ENCODE measurements at regions not wholly inside any gene's neighbourhood (a gene's known extent, or its start where the extent isn't known, plus 50 kb on each side); places are given as distances from the start of the nearest gene placed in this dataset.

- TF ChIP-seq, protein P1, sequence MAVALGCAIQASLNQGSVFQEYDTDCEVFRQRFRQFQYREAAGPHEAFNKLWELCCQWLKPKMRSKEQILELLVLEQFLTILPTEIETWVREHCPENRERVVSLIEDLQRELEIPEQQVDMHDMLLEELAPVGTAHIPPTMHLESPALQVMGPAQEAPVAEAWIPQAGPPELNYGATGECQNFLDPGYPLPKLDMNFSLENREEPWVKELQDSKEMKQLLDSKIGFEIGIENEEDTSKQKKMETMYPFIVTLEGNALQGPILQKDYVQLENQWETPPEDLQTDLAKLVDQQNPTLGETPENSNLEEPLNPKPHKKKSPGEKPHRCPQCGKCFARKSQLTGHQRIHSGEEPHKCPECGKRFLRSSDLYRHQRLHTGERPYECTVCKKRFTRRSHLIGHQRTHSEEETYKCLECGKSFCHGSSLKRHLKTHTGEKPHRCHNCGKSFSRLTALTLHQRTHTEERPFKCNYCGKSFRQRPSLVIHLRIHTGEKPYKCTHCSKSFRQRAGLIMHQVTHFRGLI (tag by site-specific recombination; IDR thresholded peaks at IDR 0.05) = no peak
- no peak for TF ChIP-seq HOXC10 (CRISPR knock-in tag; IDR thresholded peaks at IDR 0.05)
- TF ChIP-seq ZBTB26 (tag by site-specific recombination; optimal IDR thresholded peaks at IDR 0.05) = no peak
- TF ChIP-seq, protein P2, sequence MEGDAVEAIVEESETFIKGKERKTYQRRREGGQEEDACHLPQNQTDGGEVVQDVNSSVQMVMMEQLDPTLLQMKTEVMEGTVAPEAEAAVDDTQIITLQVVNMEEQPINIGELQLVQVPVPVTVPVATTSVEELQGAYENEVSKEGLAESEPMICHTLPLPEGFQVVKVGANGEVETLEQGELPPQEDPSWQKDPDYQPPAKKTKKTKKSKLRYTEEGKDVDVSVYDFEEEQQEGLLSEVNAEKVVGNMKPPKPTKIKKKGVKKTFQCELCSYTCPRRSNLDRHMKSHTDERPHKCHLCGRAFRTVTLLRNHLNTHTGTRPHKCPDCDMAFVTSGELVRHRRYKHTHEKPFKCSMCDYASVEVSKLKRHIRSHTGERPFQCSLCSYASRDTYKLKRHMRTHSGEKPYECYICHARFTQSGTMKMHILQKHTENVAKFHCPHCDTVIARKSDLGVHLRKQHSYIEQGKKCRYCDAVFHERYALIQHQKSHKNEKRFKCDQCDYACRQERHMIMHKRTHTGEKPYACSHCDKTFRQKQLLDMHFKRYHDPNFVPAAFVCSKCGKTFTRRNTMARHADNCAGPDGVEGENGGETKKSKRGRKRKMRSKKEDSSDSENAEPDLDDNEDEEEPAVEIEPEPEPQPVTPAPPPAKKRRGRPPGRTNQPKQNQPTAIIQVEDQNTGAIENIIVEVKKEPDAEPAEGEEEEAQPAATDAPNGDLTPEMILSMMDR (tag by site-specific recombination; IDR thresholded peaks at IDR 0.05) = no peak
- TF ChIP-seq RBAK (tag by site-specific recombination; IDR thresholded peaks at IDR 0.05) = no peak
- no peak for TF ChIP-seq ZNF23 (tag by site-specific recombination; IDR thresholded peaks at IDR 0.05; ENCODE audit: borderline replicate concordance)
- no peak for TF ChIP-seq ZSCAN18 (tag by site-specific recombination; IDR thresholded peaks at IDR 0.05)
- no peak for TF ChIP-seq ZBTB8A (tag by site-specific recombination; IDR thresholded peaks at IDR 0.05)
- TF ChIP-seq, protein P3, sequence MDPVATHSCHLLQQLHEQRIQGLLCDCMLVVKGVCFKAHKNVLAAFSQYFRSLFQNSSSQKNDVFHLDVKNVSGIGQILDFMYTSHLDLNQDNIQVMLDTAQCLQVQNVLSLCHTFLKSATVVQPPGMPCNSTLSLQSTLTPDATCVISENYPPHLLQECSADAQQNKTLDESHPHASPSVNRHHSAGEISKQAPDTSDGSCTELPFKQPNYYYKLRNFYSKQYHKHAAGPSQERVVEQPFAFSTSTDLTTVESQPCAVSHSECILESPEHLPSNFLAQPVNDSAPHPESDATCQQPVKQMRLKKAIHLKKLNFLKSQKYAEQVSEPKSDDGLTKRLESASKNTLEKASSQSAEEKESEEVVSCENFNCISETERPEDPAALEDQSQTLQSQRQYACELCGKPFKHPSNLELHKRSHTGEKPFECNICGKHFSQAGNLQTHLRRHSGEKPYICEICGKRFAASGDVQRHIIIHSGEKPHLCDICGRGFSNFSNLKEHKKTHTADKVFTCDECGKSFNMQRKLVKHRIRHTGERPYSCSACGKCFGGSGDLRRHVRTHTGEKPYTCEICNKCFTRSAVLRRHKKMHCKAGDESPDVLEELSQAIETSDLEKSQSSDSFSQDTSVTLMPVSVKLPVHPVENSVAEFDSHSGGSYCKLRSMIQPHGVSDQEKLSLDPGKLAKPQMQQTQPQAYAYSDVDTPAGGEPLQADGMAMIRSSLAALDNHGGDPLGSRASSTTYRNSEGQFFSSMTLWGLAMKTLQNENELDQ (tag by site-specific recombination; IDR thresholded peaks at IDR 0.05; ENCODE audit: low read depth) = no peak
- no peak for TF ChIP-seq ZNF138 (tag by site-specific recombination; IDR thresholded peaks at IDR 0.05; ENCODE audit: borderline replicate concordance)
- no peak for TF ChIP-seq ZNF473 (tag by site-specific recombination; IDR thresholded peaks at IDR 0.05)
- no peak for TF ChIP-seq HOXA7 (CRISPR knock-in tag; IDR thresholded peaks at IDR 0.05; ENCODE audit: borderline replicate concordance)
- TF ChIP-seq, protein P4, sequence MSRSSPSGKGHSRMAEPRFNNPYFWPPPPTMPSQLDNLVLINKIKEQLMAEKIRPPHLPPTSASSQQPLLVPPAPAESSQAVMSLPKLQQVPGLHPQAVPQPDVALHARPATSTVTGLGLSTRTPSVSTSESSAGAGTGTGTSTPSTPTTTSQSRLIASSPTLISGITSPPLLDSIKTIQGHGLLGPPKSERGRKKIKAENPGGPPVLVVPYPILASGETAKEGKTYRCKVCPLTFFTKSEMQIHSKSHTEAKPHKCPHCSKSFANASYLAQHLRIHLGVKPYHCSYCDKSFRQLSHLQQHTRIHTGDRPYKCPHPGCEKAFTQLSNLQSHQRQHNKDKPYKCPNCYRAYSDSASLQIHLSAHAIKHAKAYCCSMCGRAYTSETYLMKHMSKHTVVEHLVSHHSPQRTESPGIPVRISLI (tag by site-specific recombination; IDR thresholded peaks at IDR 0.05) = no peak
These were observed 682.4 kb upstream of the GRIA3 start for GRCh38 chrX:122501652-122502051.
